HEK293T (cell line): ENCODE measurements at regions not wholly inside any gene's neighbourhood (a gene's known extent, or its start where the extent isn't known, plus 50 kb on each side); places are given as distances from the start of the nearest gene placed in this dataset.

Experiments used
- ARNT ChIP-seq: fragments of 450-650 bp; IDR thresholded peaks from 2 replicates; pipeline ENCODE4 v1.6.1; 2017; ENCODE audit warnings: mild to moderate bottlenecking
- BHLHE40 ChIP-seq: fragments of 450-650 bp; IDR thresholded peaks from 2 replicates; pipeline ENCODE4 v1.6.1; 2016; ENCODE audit warnings: mild to moderate bottlenecking, moderate library complexity, borderline replicate concordance
- CTBP1 ChIP-seq: fragments of 450-650 bp; IDR thresholded peaks from 2 replicates; pipeline ENCODE4 v1.6.1; 2016; ENCODE audit warnings: borderline replicate concordance
- ELF4 ChIP-seq: fragments of 450-650 bp; IDR thresholded peaks from 2 replicates; pipeline ENCODE4 v1.6.1; 2017; ENCODE audit warnings: antibody characterized with exemption
- FOXA1 ChIP-seq: fragments of 450-650 bp; IDR thresholded peaks from 2 replicates; pipeline ENCODE4 v1.6.1; 2016; ENCODE audit warnings: mild to moderate bottlenecking
- FOXK2 ChIP-seq: fragments of 450-650 bp; IDR thresholded peaks from 2 replicates; pipeline ENCODE4 v1.6.1; 2016; ENCODE audit warnings: mild to moderate bottlenecking
- FOXM1 ChIP-seq: fragments of 450-650 bp; IDR thresholded peaks from 2 replicates; pipeline ENCODE4 v1.6.1; 2017; ENCODE audit warnings: mild to moderate bottlenecking, borderline replicate concordance
- HDGF ChIP-seq: fragments of 450-650 bp; IDR thresholded peaks from 2 replicates; pipeline ENCODE4 v1.6.1; 2017; ENCODE audit warnings: antibody characterized with exemption, borderline replicate concordance
- L3MBTL2 ChIP-seq: fragments of 450-650 bp; conservative IDR thresholded peaks from 2 replicates; pipeline ENCODE4 v1.6.1; 2016; ENCODE audit warnings: mild to moderate bottlenecking
- PKNOX1 ChIP-seq: fragments of 450-650 bp; IDR thresholded peaks from 2 replicates; pipeline ENCODE4 v1.6.1; 2016
- SP1 ChIP-seq: fragments of 450-650 bp; IDR thresholded peaks from 2 replicates; pipeline ENCODE4 v1.6.1; 2017
- SUZ12 ChIP-seq: fragments of 450-650 bp; IDR thresholded peaks from 2 replicates; pipeline ENCODE4 v1.6.1; 2016; ENCODE audit warnings: mild to moderate bottlenecking
- TARDBP ChIP-seq: fragments of 450-650 bp; IDR thresholded peaks from 2 replicates; pipeline ENCODE4 v1.6.1; 2016
- ZNF384 ChIP-seq: fragments of 450-650 bp; IDR thresholded peaks from 2 replicates; pipeline ENCODE4 v1.6.1; 2016

- TF ChIP-seq FOXM1 (no peak), SP1 (no peak), TARDBP (no peak), HDGF (no peak), ELF4 (no peak), ZNF384 (no peak), FOXK2 (no peak), L3MBTL2 (no peak), FOXA1 (no peak), BHLHE40 (no peak), PKNOX1 (no peak), SUZ12 (no peak), ARNT (no peak), CTBP1 (no peak)
These were observed 854.6 kb downstream of the TRIML1 start for GRCh38 chr4:188993871-188994270.
